WERI-Rb-1 (cell line): ENCODE measurements at regions not wholly inside any gene's neighbourhood (a gene's known extent, or its start where the extent isn't known, plus 50 kb on each side); places are given as distances from the start of the nearest gene placed in this dataset.

Experiments used
- DNase-seq: peaks from one replicate; pipeline ENCODE4 v3.0.0-alpha.2; 2020
- H3K27ac ChIP-seq: fragments of 250-450 bp; sonication (Bioruptor Pico); 2 replicates; pipeline ENCODE4 v1.5.1; 2020; ENCODE audit warnings: mild to moderate bottlenecking, moderate library complexity
- H3K27me3 ChIP-seq: fragments of 250-450 bp; sonication (Bioruptor Pico); 2 replicates; pipeline ENCODE4 v1.5.1; 2021; ENCODE audit warnings: mild to moderate bottlenecking, low read depth, moderate library complexity; ENCODE audit not compliant: insufficient read depth, severe bottlenecking
- H3K36me3 ChIP-seq: fragments of 250-450 bp; sonication (Bioruptor Pico); 2 replicates; pipeline ENCODE4 v1.5.1; 2020; ENCODE audit warnings: mild to moderate bottlenecking, moderate library complexity
- H3K4me3 ChIP-seq: 2 replicates; pipeline ENCODE4 v1.5.1; 2011; ENCODE audit warnings: low read depth, mild to moderate bottlenecking, control low read depth, low read length
- H3K9me3 ChIP-seq: fragments of 250-450 bp; sonication (Bioruptor Pico); 2 replicates; pipeline ENCODE4 v1.5.1; 2021; ENCODE audit warnings: mild to moderate bottlenecking, moderate library complexity; ENCODE audit not compliant: severe bottlenecking
- CTCF ChIP-seq: IDR thresholded peaks from 2 replicates; pipeline ENCODE4 v1.5.1; 2011; ENCODE audit warnings: low read depth, mild to moderate bottlenecking, control low read depth, inconsistent platforms, low read length

- DNase-seq, result no peak
- TF ChIP-seq CTCF, result no peak
- H3K4me3 ChIP-seq, result no peak overlapping the region
- H3K27ac ChIP-seq, result no peak overlapping the region
- H3K27me3 ChIP-seq, result no peaks in the 10 kb centered on the region
- no peaks in the 10 kb centered on the region for H3K36me3 ChIP-seq
- no peaks in the 10 kb centered on the region for H3K9me3 ChIP-seq
These were observed 198.8 kb downstream of the VEGFC start for GRCh38 chr4:176593943-176594342.

GRCh38 chr4:176595257-176595656 is 197.5 kb downstream of the VEGFC start:
- Histone ChIP-seq H3K36me3 (no peaks in the 10 kb centered on the region), H3K4me3 (no peak overlapping the region), H3K27me3 (no peaks in the 10 kb centered on the region), H3K27ac (no peak overlapping the region), H3K9me3 (no peaks in the 10 kb centered on the region)
- DNase-seq, result no peak
- no peak for TF ChIP-seq CTCF

GRCh38 chr4:176601124-176601523 is 191.6 kb downstream of the VEGFC start:
- Histone ChIP-seq H3K4me3 (no peak overlapping the region), H3K36me3 (no peaks in the 10 kb centered on the region), H3K27me3 (no peaks in the 10 kb centered on the region), H3K27ac (no peak overlapping the region), H3K9me3 (no peaks in the 10 kb centered on the region)
- TF ChIP-seq CTCF, result no peak
- no peak for DNase-seq

- Histone ChIP-seq H3K4me3 (no peak overlapping the region), H3K27me3 (no peaks in the 10 kb centered on the region), H3K36me3 (no peaks in the 10 kb centered on the region), H3K9me3 (no peaks in the 10 kb centered on the region), H3K27ac (no peak overlapping the region)
- TF ChIP-seq CTCF, result no peak
- no peak for DNase-seq
These were observed 184.9 kb downstream of the VEGFC start for GRCh38 chr4:176607807-176608206.

GRCh38 chr4:176608346-176608745 is 184.4 kb downstream of the VEGFC start:
- Histone ChIP-seq H3K9me3 (no peaks in the 10 kb centered on the region), H3K27me3 (no peaks in the 10 kb centered on the region), H3K4me3 (no peak overlapping the region), H3K27ac (no peak overlapping the region), H3K36me3 (no peaks in the 10 kb centered on the region)
- no peak for TF ChIP-seq CTCF
- no peak for DNase-seq

- no peak for DNase-seq
- no peaks in the 10 kb centered on the region for H3K27me3 ChIP-seq
- no peak overlapping the region for H3K27ac ChIP-seq
- no peak overlapping the region for H3K4me3 ChIP-seq
- no peak for TF ChIP-seq CTCF
- no peaks in the 10 kb centered on the region for H3K9me3 ChIP-seq
- no peaks in the 10 kb centered on the region for H3K36me3 ChIP-seq
These were observed 182.1 kb downstream of the VEGFC start for GRCh38 chr4:176610594-176610993.
